GM19463 (cell line): ENCODE measurements at regions not wholly inside any gene's neighbourhood (a gene's known extent, or its start where the extent isn't known, plus 50 kb on each side); places are given as distances from the start of the nearest gene placed in this dataset.

Experiments
- ATAC-seq: cut with Tn5 transposase; IDR thresholded peaks from one replicate; pipeline ENCODE4 v1.9.1; 2021; ENCODE audit warnings: mild to moderate bottlenecking, moderate library complexity; ENCODE audit not compliant: unreplicated experiment

DNA sequence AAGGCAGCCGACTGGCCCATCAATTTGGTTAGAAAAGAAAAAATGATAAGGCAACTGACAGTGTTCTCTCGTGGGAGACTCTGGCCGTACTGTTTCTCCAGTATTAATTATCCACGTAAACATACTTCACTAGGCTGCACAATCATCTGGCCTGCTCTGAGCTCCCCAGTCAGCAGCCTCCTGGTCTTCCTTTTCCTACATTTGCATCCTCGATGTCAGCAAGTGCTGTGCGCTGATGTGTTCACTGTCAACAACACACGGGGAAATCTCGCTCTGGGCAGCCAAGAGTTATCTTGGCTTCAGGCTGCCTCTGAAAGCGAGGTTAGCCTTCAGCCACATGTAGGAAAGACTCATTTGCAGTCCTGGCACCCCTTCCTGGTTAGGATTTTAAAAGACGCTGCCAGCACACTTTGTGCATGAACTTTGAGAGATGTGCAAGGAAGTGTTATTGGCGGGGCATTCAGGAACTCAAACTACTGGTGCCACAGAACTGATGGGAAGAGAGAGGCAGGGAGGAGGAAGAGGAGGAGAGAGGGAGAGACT lies 460.5 kb upstream of the ARID1B start:
- no peak for ATAC-seq

DNA sequence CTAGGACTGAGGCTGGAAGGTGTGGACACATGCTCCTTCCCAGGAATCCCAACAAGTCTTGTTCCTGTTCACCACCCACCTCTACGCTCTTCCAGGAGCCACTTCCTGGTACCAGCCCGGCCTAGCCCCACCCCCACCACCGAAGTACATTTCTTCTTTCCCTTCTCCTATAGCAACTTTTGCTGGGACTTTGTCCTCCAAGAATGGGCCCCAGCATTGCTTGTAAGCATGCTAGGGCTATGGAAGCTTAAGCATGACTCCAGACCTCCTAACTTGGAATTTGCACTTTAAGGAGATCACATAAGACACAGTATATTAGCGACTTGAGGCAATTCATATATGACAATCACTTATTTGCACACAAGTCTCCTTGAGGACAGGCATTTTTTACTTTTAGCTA lies 462.0 kb upstream of the ARID1B start:
- no peak for ATAC-seq

DNA sequence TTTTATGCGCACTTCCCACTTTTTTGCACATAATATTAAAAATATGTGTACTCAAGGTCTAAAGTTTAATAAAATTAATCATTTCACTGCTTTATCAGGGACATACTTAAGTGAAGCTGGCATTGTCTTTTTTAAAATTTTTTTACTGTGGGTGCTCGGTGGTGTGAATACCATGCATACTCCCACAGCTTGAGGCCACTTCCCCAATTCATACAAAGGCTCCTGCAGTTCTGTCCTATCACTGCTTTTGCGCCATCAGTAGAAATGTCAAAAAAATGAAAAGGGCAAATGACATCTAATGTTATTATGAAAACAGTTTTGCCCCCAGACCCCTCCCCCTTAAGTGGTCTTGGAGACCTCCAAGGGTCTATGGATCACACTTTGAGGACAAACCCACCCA lies 464.1 kb upstream of the ARID1B start:
- ATAC-seq = no peak

GRCh38 chr6:156311291-156311690 lies 465.9 kb upstream of the ARID1B start:
- no peak for ATAC-seq

GRCh38 chr6:156310701-156311100 lies 466.5 kb upstream of the ARID1B start:
- no peak for ATAC-seq

GRCh38 chr6:156309017-156309416 lies 468.2 kb upstream of the ARID1B start:
- ATAC-seq = no peak

DNA sequence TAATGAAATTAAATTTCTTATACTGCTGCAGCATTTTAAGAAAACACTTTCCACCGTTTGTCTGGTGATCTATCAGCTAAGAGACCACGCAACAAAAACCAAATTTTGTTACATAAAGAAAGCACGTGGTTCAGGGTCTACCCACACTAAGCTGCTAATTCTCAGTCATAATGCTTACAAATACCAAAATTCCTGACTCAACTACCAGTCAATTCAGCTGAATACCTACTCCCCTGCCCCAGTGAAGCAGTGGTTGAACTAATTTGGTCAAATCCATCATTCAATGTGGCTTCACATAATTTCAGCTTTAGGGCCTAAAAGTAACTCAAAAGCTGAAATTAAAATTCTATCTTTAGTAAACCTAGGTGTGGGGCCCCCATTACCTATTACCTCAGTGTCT lies 468.6 kb upstream of the ARID1B start:
- ATAC-seq = no peak

- no peak for ATAC-seq
These were observed 470.6 kb upstream of the ARID1B start for GRCh38 chr6:156306531-156306930.

DNA sequence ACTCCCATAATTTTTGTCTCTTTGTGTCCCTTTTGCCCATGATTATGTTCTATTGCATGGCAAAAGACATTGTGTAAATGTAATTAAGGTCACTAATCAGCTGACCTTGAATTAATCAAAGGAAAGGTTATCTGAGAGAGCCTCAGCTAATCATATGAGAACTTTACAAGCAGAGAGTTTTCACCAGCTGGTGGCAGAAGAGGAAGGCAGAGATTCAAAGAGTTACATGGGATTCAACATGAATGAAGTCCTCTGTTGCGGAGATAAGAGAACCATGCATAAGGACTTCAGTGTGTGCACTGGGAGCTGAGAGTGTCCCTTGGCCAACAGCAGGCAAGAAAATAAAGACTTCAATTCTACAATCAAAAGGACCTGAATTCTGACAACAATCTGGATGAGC lies 494.1 kb upstream of the ARID1B start:
- no peak for ATAC-seq

DNA sequence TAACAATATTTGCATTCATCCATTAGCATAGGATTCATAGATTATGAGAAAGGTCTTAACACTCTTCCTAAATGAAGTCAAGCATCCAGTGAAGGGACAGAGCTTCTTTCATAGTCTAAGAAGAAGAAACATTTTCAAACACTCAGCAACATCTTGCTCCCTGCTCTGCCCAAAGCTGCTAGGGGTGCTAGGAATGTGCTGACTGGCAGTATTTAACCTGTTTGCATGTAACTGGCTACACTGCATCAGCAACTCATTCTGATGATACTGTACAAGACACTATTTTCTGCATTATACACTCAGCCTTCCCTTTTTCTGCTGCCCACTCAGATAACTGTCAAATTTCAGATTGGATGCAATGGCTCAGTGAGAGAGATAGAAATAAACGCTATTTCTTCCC lies 495.1 kb upstream of the ARID1B start:
- no peak for ATAC-seq

- no peak for ATAC-seq
These were observed 495.9 kb upstream of the ARID1B start for GRCh38 chr6:156281266-156281665.

DNA sequence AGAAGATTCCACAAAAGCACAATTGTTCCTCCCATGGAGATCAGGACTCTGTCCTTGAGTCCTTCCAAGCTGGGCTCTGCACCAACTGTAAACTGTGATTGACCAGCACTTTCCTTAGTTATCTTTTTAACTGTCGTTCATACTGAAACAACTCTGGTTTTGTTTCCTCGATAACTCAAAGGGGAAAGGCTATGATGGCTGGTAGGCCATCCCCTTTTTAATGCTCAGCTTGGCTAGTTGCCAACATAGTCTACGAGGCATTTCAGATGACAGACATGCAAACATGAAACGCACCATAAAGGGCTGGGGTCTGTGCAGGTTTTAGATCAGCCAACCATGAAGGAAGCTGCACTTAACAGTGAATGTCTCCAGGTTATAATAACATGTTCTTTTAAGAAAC lies 497.1 kb upstream of the ARID1B start:
- ATAC-seq = no peak

GRCh38 chr6:156279261-156279969 lies 497.8 kb upstream of the ARID1B start:
- peak; percentile 71 for ATAC-seq

GRCh38 chr6:156273065-156273711 lies 504.0 kb upstream of the ARID1B start:
- no peak for ATAC-seq

DNA sequence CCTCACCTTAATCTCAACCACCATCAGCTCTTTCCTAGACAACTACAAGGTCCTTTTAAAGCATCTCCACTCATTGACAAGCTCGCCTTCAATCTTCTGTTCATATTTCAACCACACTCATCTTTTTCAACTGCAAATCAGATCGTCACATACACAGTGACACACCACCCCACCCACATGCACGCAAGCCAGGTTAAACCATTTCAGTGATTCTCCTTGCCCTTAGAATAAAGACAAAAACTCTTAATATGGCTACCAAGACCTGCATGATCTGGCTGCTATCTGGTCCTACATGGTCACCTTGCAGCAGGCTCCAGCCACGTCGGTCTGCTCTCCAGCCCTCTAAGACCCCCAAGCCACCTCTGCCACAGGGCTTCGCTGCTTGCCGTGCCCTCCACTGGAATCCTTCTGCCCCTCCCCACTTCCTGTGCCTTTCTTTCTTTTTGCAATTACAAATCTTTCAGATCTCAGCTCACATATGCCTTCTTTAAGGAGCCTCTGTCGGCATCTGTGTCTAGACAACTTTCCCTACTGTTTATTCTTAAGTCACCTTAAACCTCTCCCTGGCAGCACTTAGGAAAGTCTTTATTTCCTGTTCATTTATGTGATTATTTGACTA lies 507.3 kb upstream of the ARID1B start:
- ATAC-seq = no peak

DNA sequence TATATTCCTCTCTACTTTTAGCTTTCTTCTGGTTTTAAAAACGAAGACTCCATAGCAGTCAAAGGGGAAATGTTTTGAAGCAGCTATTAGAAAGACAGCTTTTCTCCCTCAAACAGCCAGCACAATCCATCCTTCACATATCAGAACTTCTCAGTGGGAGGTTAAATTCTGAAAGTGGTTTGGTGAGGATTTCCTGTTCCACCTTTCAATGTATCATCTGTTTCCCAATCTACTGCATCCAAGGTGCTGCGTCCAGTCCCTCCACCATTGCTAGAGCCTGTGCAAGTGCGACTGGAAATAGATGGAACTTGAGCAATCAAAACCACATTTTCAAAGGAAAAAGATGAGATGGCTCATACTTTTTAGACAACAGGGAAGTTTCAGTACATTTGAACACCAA lies 508.3 kb upstream of the ARID1B start:
- ATAC-seq = no peak

GRCh38 chr6:156262014-156262413 lies 515.2 kb upstream of the ARID1B start:
- no peak for ATAC-seq

- ATAC-seq = no peak
These were observed 516.4 kb upstream of the ARID1B start for GRCh38 chr6:156260815-156261214.

DNA sequence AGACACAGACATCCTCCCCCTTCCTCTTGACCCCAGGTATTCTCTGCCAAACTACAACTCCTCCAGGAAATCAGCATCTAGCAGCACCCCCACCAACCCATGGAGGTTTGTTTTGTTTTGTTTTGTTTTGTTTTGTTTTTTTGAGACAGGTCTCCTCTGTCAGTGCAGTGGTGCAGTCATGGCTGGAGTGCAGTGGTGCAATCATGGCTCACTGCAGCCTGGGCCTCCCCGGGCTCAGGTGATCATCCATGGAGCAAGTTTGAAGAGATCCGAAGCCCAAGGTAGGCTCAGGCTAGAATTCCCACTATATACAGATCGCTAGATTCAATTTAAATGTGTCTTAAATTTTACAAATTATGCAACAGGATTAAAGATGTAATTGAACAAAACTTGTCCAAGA lies 518.2 kb upstream of the ARID1B start:
- ATAC-seq = no peak

DNA sequence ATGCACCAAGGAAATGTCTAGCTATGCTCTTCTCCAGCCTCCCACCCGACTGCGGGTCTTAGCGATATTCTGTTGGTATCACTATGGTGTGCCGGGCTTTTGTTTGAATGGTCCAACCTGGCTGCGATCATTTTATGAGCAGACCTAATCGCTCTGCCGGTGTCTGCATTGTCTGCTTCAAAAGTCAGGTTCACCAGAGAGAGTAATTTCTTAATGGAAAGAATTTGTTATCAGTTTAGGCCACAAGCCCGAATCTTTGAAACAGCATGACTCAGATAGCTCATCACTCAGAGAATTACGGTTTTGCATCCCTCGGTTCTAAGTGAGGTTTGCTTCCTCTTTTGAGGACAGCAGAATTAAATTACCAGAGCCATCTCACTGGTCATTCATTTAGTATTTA lies 521.0 kb upstream of the ARID1B start:
- no peak for ATAC-seq

GRCh38 chr6:156254240-156254639 lies 522.9 kb upstream of the ARID1B start:
- no peak for ATAC-seq

DNA sequence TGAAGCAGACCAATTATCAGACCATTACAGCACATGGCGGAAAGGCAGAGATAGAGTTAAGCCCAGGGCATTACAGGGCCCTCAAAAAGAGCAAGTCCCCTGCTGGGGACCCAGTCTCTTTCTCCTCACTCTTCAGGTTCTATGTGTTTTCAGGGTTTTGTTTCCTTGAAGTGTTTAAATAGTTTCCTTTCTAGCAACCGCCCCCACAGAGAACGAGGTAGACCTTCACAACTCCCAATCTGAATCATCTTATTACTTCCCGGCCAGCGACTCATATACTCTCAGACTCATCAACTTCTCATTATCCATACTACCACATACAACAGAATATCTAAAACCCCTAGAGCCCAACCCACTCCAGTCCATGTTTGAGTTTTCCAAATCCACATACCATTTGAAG lies 526.6 kb upstream of the ARID1B start:
- no peak for ATAC-seq
